GM19372 (cell line): ENCODE measurements at regions not wholly inside any gene's neighbourhood (a gene's known extent, or its start where the extent isn't known, plus 50 kb on each side); places are given as distances from the start of the nearest gene placed in this dataset.

Experiments used
- ATAC-seq: cut with Tn5 transposase; IDR thresholded peaks from one replicate; pipeline ENCODE4 v1.9.1; 2021; ENCODE audit warnings: mild to moderate bottlenecking, low read depth, moderate library complexity; ENCODE audit not compliant: unreplicated experiment

GRCh38 chr5:74957029-74957784, 91.0 kb upstream of the FAM169A start:
- no peak for ATAC-seq

GRCh38 chr5:74956278-74956677, 90.1 kb upstream of the FAM169A start:
- ATAC-seq = no peak

GRCh38 chr5:74954919-74955318, 88.7 kb upstream of the FAM169A start:
- no peak for ATAC-seq

- ATAC-seq = no peak
These were observed 87.9 kb upstream of the FAM169A start for GRCh38 chr5:74953937-74954720.

GRCh38 chr5:74953554-74953936, 87.4 kb upstream of the FAM169A start:
- ATAC-seq = no peak

- ATAC-seq = no peak
These were observed 86.2 kb upstream of the FAM169A start for GRCh38 chr5:74952406-74952805.

- no peak for ATAC-seq
These were observed 85.7 kb upstream of the FAM169A start for GRCh38 chr5:74951865-74952264.

- ATAC-seq = no peak
These were observed 84.8 kb upstream of the FAM169A start for GRCh38 chr5:74950836-74951515.

GRCh38 chr5:74949976-74950375, 83.8 kb upstream of the FAM169A start:
- no peak for ATAC-seq

GRCh38 chr5:74948031-74948546, 81.9 kb upstream of the FAM169A start:
- ATAC-seq = no peak

- no peak for ATAC-seq
These were observed 80.3 kb upstream of the FAM169A start for GRCh38 chr5:74946471-74946870.

GRCh38 chr5:74945561-74946165, 79.5 kb upstream of the FAM169A start:
- peak; percentile 66 for ATAC-seq

- ATAC-seq = no peak
These were observed 77.7 kb upstream of the FAM169A start for GRCh38 chr5:74943905-74944304.

- no peak for ATAC-seq
These were observed 76.6 kb upstream of the FAM169A start for GRCh38 chr5:74942622-74943286.

- no peak for ATAC-seq
These were observed 74.7 kb upstream of the FAM169A start for GRCh38 chr5:74940782-74941353.

GRCh38 chr5:74938250-74938933, 72.2 kb upstream of the FAM169A start:
- ATAC-seq = no peak

- ATAC-seq = no peak
These were observed 69.5 kb upstream of the FAM169A start for GRCh38 chr5:74935752-74936091.

- ATAC-seq = no peak
These were observed 69.0 kb upstream of the FAM169A start for GRCh38 chr5:74934949-74935751.

GRCh38 chr5:74927336-74927735, 61.1 kb upstream of the FAM169A start:
- no peak for ATAC-seq
